Gastrocnemius medialis (tissue), 4 donors: ENCODE measurements at regions not wholly inside any gene's neighbourhood (a gene's known extent, or its start where the extent isn't known, plus 50 kb on each side); places are given as distances from the start of the nearest gene placed in this dataset.

Source experiments
- ATAC-seq, 2 donors: fragments of 150-250 bp; one replicate each; pipeline ENCODE4 v1.9.1; 2016
- DNase-seq, 2 donors: peaks; one replicate each; pipeline ENCODE4 v3.0.0-alpha.2; 2019
- H3K27ac ChIP-seq, 4 donors: fragments of 200-600 bp; sonication (generic); 1 replicate in 1 of 4; 2 replicates in 3 of 4; pipeline ENCODE4 v1.5.1; 2016 to 2018; ENCODE audit warnings: mild to moderate bottlenecking in 2 of 4, moderate library complexity in 1 of 4
- H3K27me3 ChIP-seq, 3 donors: fragments of 200-600 bp; sonication (generic) in 2 of 3; 1 replicate in 1 of 3; 2 replicates in 2 of 3; pipeline versions ENCODE4 v1.5.1 to v1.6.0; 2016 to 2019; ENCODE audit warnings: mild to moderate bottlenecking in 1 of 3, moderate library complexity in 1 of 3
- H3K36me3 ChIP-seq, 2 donors: fragments of 200-600 bp; sonication (generic) in 1 of 2; one replicate each; pipeline ENCODE4 v1.5.1; 2017 to 2018
- H3K4me1 ChIP-seq, 2 donors: fragments of 200-600 bp; sonication (generic) in 1 of 2; one replicate each; pipeline ENCODE4 v1.5.1; 2016 to 2017; ENCODE audit warnings: mild to moderate bottlenecking in 2 of 2
- H3K4me3 ChIP-seq, 4 donors: fragments of 200-600 bp; sonication (generic) in 3 of 4; 1 replicate in 1 of 4; 2 replicates in 3 of 4; pipeline ENCODE4 v1.5.1; 2016 to 2019; ENCODE audit warnings: mild to moderate bottlenecking in 2 of 4
- H3K9me3 ChIP-seq, 3 donors: fragments of 200-600 bp; sonication (generic) in 2 of 3; 1 replicate in 1 of 3; 2 replicates in 2 of 3; pipeline ENCODE4 v1.5.1; 2016 to 2019
- CTCF ChIP-seq, 5 experiments: fragments of 450-650 bp in 3 of 5; fragments of 200-600 bp in 2 of 5; sonication (generic) in 2 of 5; IDR thresholded peaks in 4 of 5; conservative IDR thresholded peaks in 1 of 5; 1 replicate in 4 of 5; 2 replicates in 1 of 5; pipeline ENCODE4 v1.5.1; 2016 to 2019; ENCODE audit warnings: antibody characterized with exemption in 5 of 5, mild to moderate bottlenecking in 3 of 5, moderate library complexity in 3 of 5
- POLR2A ChIP-seq, 2 donors: fragments of 450-650 bp; IDR thresholded peaks; one replicate each; pipeline ENCODE4 v1.6.1; 2017; ENCODE audit warnings: antibody characterized with exemption in 2 of 2, mild to moderate bottlenecking in 2 of 2, moderate library complexity in 2 of 2
- in situ Hi-C, 4 donors: fragments of 200-750 bp; cut with MboI; loops; one replicate each; pipeline versions ENCODE4 v1.15.0 to v1.8.0; 2017; ENCODE audit warnings: low sequenced_read_pairs in 4 of 4
- intact Hi-C: fragments of 100-400 bp; cut with DNase I; formaldehyde crosslinking; loops from one replicate; pipeline ENCODE4 v1.15.1; 2023; ENCODE audit warnings: low total_unique reads

GRCh38 chr5:86999951-87000350 is 267.7 kb upstream of the RASA1 start:
- Histone ChIP-seq H3K4me1 (no peaks in the 10 kb centered on the region), H3K36me3 (no peaks in the 10 kb centered on the region), H3K4me3 (no peak overlapping the region), H3K27ac (no peak overlapping the region), H3K9me3 (no peaks in the 10 kb centered on the region), H3K27me3 (no peaks in the 10 kb centered on the region)
- ATAC-seq: no peak
- in situ Hi-C loops: no loop called here
- intact Hi-C loops: no loop called here
- TF ChIP-seq POLR2A (IDR thresholded peaks at IDR 0.05) (no peak), CTCF (IDR thresholded peaks at IDR 0.05 in 4 of 5, conservative IDR thresholded peaks at IDR 0.05 in 1 of 5) (no peak)
- DNase-seq: no peak

- H3K4me1 ChIP-seq: no peaks in the 10 kb centered on the region
Measured at GRCh38 chr5:87002485-87002884, 265.2 kb upstream of the RASA1 start.

GRCh38 chr5:87004101-87004500 is 263.6 kb upstream of the RASA1 start:
- in situ Hi-C loops (no loop called here), intact Hi-C loops (no loop called here)
- no peak for ATAC-seq
- H3K4me1 ChIP-seq: no peaks in the 10 kb centered on the region
- H3K4me3 ChIP-seq: no peak overlapping the region
- H3K36me3 ChIP-seq: no peaks in the 10 kb centered on the region
- H3K27ac ChIP-seq: no peak overlapping the region
- H3K27me3 ChIP-seq: no peaks in the 10 kb centered on the region
- H3K9me3 ChIP-seq: no peaks in the 10 kb centered on the region
- TF ChIP-seq CTCF (IDR thresholded peaks at IDR 0.05 in 4 of 5, conservative IDR thresholded peaks at IDR 0.05 in 1 of 5): no peak
- DNase-seq: no peak

More at GRCh38 chr5:87002485-87002884, 265.2 kb upstream of the RASA1 start:
- in situ Hi-C loops: no loop called here
- H3K27me3 ChIP-seq: no peaks in the 10 kb centered on the region
- H3K27ac ChIP-seq: no peak overlapping the region
- H3K4me3 ChIP-seq: no peak overlapping the region
- TF ChIP-seq POLR2A (IDR thresholded peaks at IDR 0.05) (no peak), CTCF (IDR thresholded peaks at IDR 0.05 in 4 of 5, conservative IDR thresholded peaks at IDR 0.05 in 1 of 5) (no peak)
- no peak for DNase-seq
- H3K36me3 ChIP-seq: no peaks in the 10 kb centered on the region
- ATAC-seq: no peak
- H3K9me3 ChIP-seq: no peaks in the 10 kb centered on the region
- intact Hi-C loops: no loop called here

- Histone ChIP-seq H3K36me3 (no peaks in the 10 kb centered on the region), H3K27ac (no peak overlapping the region), H3K4me1 (no peaks in the 10 kb centered on the region), H3K27me3 (no peaks in the 10 kb centered on the region), H3K9me3 (no peaks in the 10 kb centered on the region), H3K4me3 (no peak overlapping the region)
- intact Hi-C loops (no loop called here), in situ Hi-C loops (no loop called here)
- DNase-seq (no peak), ATAC-seq (no peak)
- TF ChIP-seq CTCF (IDR thresholded peaks at IDR 0.05 in 4 of 5, conservative IDR thresholded peaks at IDR 0.05 in 1 of 5) (no peak), POLR2A (IDR thresholded peaks at IDR 0.05) (no peak)
Measured at GRCh38 chr5:87007737-87008136, 259.9 kb upstream of the RASA1 start.

- DNase-seq: no peak
- no peaks in the 10 kb centered on the region for H3K36me3 ChIP-seq
- no peak overlapping the region for H3K27ac ChIP-seq
- no peaks in the 10 kb centered on the region for H3K27me3 ChIP-seq
- no peaks in the 10 kb centered on the region for H3K4me1 ChIP-seq
- intact Hi-C loops: no loop called here
- no peaks in the 10 kb centered on the region for H3K9me3 ChIP-seq
- H3K4me3 ChIP-seq: no peak overlapping the region
- in situ Hi-C loops: no loop called here
- no peak for TF ChIP-seq POLR2A (IDR thresholded peaks at IDR 0.05)
- TF ChIP-seq CTCF (IDR thresholded peaks at IDR 0.05 in 4 of 5, conservative IDR thresholded peaks at IDR 0.05 in 1 of 5): no peak
- ATAC-seq: no peak
Measured at GRCh38 chr5:87008751-87009560, 258.7 kb upstream of the RASA1 start.
